Renal cortical epithelial cell (primary cell): ENCODE measurements at regions not wholly inside any gene's neighbourhood (a gene's known extent, or its start where the extent isn't known, plus 50 kb on each side); places are given as distances from the start of the nearest gene placed in this dataset.
A peak's percentile ranks its signal among the peaks of the same experiment; 100 is the strongest.

ENCODE experiments used
- DNase-seq: peaks from one replicate; pipeline ENCODE4 v3.0.0-alpha.2; 2011; ENCODE audit warnings: low read depth

DNA sequence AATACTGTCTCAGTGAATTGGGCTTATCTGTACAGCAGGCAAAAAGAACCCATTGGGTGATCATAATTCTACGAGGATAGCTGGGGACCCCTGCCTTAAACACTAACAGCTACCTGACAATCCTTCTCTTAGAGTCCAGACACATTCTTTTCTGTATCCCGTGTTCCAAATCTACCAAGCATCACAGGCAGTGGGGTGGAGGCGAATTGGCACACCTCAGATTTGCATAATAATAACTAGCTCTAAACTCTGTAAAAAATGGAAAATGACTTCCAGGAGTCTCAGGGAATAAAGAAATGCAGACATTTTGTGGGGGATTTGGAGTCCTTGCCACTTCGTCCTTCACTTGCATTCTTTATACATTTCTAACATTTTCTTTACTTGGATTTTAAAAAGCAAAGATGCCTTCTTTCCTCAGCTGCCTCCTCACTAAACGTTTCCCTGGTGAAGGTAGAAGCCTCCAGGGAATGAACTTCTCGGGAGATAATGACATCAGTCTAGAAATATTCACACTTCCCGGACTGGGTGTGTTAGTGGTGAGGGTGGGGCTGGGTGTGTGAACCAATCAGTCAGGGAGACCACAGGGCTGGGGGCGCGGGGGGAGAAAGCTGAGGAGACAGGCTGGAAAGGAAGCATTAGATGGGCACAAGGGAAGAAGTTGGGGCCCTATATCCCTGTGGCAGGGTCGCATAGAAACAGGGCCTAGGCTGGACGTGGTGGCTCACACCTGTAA is 59.1 kb upstream of the BOD1L2 start:
- DNase-seq, result peak; percentile 36

DNA sequence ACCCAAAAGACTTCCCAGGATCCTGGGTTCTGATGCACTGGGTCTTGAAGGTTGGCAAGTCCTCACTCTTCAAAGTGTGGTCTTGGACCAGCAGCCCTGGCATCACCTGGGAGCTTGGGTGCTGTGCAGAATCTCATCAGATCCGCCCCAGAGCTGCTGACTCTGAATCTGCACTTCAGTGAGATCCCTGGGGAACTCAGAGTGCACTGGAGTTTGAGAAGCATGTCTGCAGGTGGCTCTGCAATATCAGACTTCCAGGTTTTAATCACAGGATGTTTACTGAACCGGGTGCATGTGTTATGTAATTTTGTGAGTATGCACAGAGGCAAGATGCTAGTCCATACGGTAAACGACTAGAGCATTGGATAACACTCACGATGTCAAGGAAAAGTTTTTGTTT is 58.0 kb upstream of the BOD1L2 start:
- no peak for DNase-seq

GRCh38 chr18:57089702-57090101 is 57.2 kb upstream of the BOD1L2 start:
- DNase-seq, result no peak

- DNase-seq, result no peak
Observed at GRCh38 chr18:57091231-57091630, 55.7 kb upstream of the BOD1L2 start.

DNA sequence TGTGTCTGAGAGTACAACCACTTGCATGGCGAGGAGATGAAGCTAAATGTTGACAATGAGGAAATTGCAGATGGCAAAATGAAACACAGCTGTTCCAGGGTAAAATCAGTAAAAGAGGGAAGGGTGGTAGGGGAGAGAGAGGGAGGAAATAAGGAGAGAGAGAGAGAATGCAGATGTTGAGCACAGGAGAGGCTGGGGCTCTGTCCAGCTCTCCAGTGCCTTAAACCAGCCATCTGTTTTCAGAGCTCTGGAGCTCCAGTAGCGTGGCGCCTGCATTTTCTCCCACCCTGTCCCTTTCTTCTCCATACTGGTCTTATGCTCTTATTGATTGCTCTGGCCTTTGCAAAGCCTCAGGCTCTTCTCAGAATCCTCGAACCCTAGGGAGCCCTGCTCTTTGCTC is 52.7 kb upstream of the BOD1L2 start:
- DNase-seq, result no peak

DNA sequence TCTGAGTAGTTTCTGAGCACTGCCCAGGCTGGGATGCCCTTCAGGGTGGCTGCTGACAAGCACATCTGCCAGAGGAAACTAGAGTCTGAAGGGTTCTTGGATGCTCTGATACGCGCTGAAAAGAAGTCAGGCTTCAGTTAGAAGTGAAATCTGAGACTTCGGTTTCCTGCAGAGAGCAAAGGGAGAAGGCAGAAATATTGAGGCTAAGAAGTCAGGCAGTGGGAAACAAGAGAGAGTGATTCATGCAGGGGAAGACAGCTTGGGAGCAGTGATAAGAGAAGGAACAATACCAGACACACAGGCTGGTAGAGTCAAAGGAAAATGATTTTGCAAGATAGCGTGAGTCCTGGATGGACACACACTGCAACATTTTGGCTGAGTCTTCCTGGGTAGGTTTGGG is 51.0 kb upstream of the BOD1L2 start:
- DNase-seq, result no peak
